GM08714 (cell line): ENCODE measurements at regions not wholly inside any gene's neighbourhood (a gene's known extent, or its start where the extent isn't known, plus 50 kb on each side); places are given as distances from the start of the nearest gene placed in this dataset.
"Not testable (repeated sequence)": the region's sequence is repeated elsewhere in the genome, so short reads cannot be mapped to it uniquely, and the experiment has no call there.

Experiments used
- H3K4me3 ChIP-seq: fragments of 200-500 bp; sonication (Bioruptor generic); 2 replicates; pipeline ENCODE4 v1.5.1; 2014; ENCODE audit warnings: mild to moderate bottlenecking, low read length, inconsistent platforms
- ZNF274 ChIP-seq: IDR thresholded peaks from 2 replicates; pipeline ENCODE4 v1.6.1; 2012; ENCODE audit warnings: mild to moderate bottlenecking, low read depth, low read length

GRCh38 chr1:168468822-168469221 lies 75.0 kb downstream of the XCL2 start:
- no peak for TF ChIP-seq ZNF274

DNA sequence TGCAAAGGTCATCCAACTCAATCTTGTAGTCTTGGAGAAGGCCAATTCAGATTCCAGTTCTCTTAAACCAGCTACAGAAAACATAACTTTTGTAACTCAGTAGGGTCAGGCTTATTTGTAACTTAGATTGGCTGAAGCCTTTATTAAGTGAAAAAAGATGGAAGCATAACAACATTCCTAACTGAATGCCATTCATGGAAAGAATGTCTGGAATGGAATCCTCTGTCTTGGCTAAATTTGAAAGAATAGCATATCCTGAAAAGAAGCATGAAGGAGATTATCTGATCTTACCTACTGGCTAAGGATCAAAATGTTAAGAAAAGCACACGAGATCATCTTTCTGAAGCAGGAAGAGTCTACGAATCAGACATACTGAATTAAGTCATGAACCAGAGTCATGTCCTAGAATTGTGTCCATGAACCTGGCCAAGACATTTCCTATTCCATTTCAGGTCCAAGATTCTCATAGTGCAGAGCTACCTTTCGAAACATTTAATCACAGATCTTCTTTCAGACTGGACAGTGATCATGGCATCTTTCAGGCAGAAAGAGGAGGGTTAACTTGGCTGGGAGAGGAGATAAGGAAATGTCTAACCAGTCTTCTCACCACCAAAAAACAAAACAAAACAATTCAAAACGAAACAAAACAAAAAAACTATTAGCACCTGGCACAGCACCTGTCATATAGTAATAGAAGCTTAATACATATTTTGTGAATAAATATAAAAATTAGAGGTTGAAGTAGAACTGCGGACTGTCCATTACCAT lies 75.6 kb downstream of the XCL2 start:
- H3K4me3 ChIP-seq, result peak overlapping the region; percentile 57; the same call in 1 of the 2 replicates
- no peak for TF ChIP-seq ZNF274

More at GRCh38 chr1:168468822-168469221, 75.0 kb downstream of the XCL2 start:
- H3K4me3 ChIP-seq, result no peak overlapping the region

- peak overlapping the region; percentile 57; the same call in 1 of the 2 replicates for H3K4me3 ChIP-seq
- no peak for TF ChIP-seq ZNF274
Measured at GRCh38 chr1:168467452-168467851, 76.3 kb downstream of the XCL2 start.

GRCh38 chr1:168466714-168467131 lies 77.1 kb downstream of the XCL2 start:
- no peak for TF ChIP-seq ZNF274
- H3K4me3 ChIP-seq, result peak overlapping the region; percentile 65; the same call in 1 of the 2 replicates

- peak overlapping the region; percentile 65; the same call in 1 of the 2 replicates for H3K4me3 ChIP-seq
Measured at GRCh38 chr1:168466092-168466713, 77.6 kb downstream of the XCL2 start.

DNA sequence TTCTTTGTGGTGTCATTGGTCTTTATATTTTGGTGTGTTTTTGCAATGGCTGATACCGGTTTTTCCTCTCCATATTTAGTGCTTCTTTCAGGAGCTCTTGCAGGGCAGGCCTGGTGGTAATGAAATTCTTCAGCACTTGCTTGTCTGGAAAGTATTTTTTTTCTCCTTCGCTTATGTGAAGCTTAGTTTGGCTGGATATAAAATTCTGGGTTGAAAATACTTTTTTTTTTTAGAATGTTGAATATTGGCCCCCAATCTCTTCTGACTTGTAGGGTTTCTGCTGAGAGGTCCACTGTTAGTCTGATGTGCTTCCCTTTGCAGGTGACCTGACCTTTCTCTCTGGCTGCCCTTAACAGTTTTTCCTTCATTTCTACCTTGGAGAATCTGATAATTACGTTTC lies 82.7 kb downstream of the XCL2 start:
- not testable (repeated sequence) for H3K4me3 ChIP-seq

More at GRCh38 chr1:168466092-168466713, 77.6 kb downstream of the XCL2 start:
- TF ChIP-seq ZNF274, result no peak

DNA sequence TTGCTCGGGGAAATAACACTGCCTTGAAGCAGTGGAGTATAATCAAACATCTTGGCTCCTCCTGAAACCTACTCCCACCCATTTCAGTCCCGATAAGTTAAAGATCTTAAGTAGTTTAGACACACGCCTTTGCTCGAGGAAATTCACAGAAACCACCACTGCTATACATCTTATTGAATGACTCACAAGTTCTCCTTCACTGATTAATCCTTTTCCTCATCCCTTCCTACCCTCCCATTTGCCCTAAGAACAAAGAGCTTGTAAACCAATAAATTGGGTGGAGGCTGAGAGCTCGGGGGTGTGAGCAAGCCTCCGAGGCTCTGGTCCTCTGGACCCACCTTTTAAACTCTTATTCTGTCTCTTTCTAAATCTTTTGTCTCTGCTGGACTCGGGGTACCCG lies 86.5 kb downstream of the XCL2 start:
- not testable (repeated sequence) for H3K4me3 ChIP-seq

DNA sequence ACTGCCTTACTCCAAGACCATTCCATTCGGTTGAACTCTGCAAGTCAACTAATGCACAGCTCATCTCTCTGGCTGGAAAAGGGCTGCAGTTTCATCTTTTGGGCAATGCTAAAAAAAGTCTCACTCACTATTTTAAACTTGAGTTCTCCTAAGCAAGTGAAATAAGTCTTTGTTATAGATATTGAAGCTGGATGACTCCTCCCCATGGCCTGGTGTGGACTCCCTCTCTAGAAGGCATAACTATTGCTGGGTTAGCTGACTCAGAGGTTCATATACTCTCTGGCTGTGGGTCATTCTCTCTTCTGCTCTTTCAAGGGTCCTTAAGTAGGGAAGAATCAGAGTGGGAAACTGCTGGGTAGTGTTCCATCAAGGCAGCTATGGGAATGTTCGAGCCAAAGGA lies 88.0 kb downstream of the XCL2 start:
- TF ChIP-seq ZNF274, result no peak
- no peak overlapping the region for H3K4me3 ChIP-seq

- H3K4me3 ChIP-seq, result no peak overlapping the region
- no peak for TF ChIP-seq ZNF274
Measured at GRCh38 chr1:168454211-168454815, 89.5 kb downstream of the XCL2 start.

DNA sequence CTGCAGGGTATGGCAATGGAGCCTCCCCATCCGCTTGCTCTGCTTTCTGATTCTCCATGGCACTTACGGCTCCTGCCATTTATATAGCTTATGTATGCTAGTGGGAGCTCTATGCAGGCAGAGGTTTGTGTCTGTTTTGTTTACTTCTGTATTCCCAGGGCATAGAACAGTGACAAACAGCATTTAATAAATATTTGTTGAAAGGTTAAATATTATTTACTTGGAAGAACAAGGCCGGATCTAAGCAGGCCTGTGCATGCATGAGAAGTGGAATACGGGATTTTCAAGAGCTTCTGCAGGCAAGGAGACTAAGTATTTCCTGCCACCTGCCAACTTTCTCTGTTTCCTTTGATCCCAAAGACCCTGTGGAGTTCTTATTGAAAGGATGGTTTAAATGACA lies 90.7 kb downstream of the XCL2 start:
- no peak overlapping the region for H3K4me3 ChIP-seq

DNA sequence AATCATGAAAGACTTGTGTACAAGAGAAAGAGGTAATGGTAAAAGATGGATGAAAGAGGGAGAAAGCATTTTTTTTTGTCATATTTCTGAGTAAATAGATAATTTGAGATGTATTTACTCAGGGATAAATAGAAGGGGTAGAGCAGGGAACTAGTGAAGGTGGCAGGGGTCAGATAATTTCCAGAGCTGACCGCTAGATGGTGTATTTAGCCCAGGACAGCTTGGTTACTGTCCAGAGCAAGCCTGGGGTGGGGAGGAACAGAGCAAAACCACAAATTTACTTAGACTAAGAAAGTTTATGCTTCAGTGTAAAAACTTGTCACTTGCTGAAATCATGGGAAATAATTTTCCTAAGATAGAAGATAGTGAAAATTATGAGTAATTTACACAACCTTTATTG lies 91.5 kb downstream of the XCL2 start:
- TF ChIP-seq ZNF274, result no peak
- H3K4me3 ChIP-seq, result no peak overlapping the region

More for the DNA sequence above, 90.7 kb downstream of the XCL2 start:
- no peak for TF ChIP-seq ZNF274

- TF ChIP-seq ZNF274, result no peak
- no peak overlapping the region for H3K4me3 ChIP-seq
Measured at GRCh38 chr1:168447871-168448270, 95.9 kb downstream of the XCL2 start.

- TF ChIP-seq ZNF274, result no peak
- H3K4me3 ChIP-seq, result no peak overlapping the region
Measured at GRCh38 chr1:168446081-168446480, 97.7 kb downstream of the XCL2 start.

DNA sequence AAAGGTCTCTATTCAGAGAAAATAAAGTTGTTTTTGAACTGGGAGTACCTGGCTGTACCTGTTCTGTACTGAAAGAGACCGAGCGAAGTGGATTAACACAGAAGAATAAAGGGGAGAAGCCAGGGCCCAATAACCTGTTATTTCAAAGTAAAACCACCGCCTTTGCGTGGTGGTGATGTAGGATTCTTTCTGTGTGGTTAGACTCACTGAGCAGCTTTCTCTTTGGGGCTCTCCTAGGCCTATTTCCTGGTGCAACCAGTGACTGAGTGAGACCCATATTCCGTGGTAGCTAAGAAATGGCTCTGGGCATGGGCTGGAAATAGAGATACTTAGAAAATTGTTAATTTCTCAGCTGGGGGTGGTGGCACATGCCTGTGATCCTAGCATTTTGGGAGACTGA lies 99.9 kb downstream of the XCL2 start:
- no peak for TF ChIP-seq ZNF274
- H3K4me3 ChIP-seq, result no peak overlapping the region

- TF ChIP-seq ZNF274, result no peak
- no peak overlapping the region for H3K4me3 ChIP-seq
Measured at GRCh38 chr1:168443356-168443755, 100.4 kb downstream of the XCL2 start.
